Thymus (tissue), 11 donors: ENCODE measurements at regions not wholly inside any gene's neighbourhood (a gene's known extent, or its start where the extent isn't known, plus 50 kb on each side); places are given as distances from the start of the nearest gene placed in this dataset.
"Not testable (repeated sequence)": the region's sequence is repeated elsewhere in the genome, so short reads cannot be mapped to it uniquely, and the experiment has no call there.

Experiments
- DNase-seq, 9 donors: peaks; one replicate each; pipeline ENCODE4 v3.0.0-alpha.2; 2013; ENCODE audit warnings: low spot score in 9 of 9, low read depth in 6 of 9, missing footprints in 1 of 9
- H3K27ac ChIP-seq, 2 donors: one replicate each; pipeline ENCODE4 v1.5.1; 2013; ENCODE audit warnings: control low read depth in 1 of 2, low read depth in 1 of 2, low read length in 1 of 2, mild to moderate bottlenecking in 1 of 2, moderate library complexity in 1 of 2
- H3K27me3 ChIP-seq, 2 donors: one replicate each; pipeline ENCODE4 v1.5.1; 2013; ENCODE audit warnings: low read length in 1 of 2; ENCODE audit not compliant: control insufficient read depth in 2 of 2, insufficient read depth in 1 of 2
- H3K36me3 ChIP-seq, 2 donors: one replicate each; pipeline ENCODE4 v1.5.1; 2013; ENCODE audit warnings: low read length in 1 of 2, mild to moderate bottlenecking in 1 of 2, moderate library complexity in 1 of 2; ENCODE audit not compliant: control insufficient read depth in 2 of 2, insufficient read depth in 2 of 2
- H3K4me1 ChIP-seq, 2 donors: one replicate each; pipeline ENCODE4 v1.5.1; 2013; ENCODE audit warnings: low read length in 2 of 2; ENCODE audit not compliant: control insufficient read depth in 2 of 2, insufficient read depth in 2 of 2
- H3K4me3 ChIP-seq, 2 donors: one replicate each; pipeline ENCODE4 v1.5.1; 2013; ENCODE audit warnings: low read length in 2 of 2, control low read depth in 1 of 2, mild to moderate bottlenecking in 1 of 2
- H3K9me3 ChIP-seq, 2 donors: one replicate each; pipeline ENCODE4 v1.5.1; 2013; ENCODE audit warnings: low read length in 1 of 2, mild to moderate bottlenecking in 1 of 2; ENCODE audit not compliant: control insufficient read depth in 2 of 2, insufficient read depth in 1 of 2
- WGBS: extraction: QIAGEN DNeasy Blood & Tissue Kit; methylation state at CpG from one replicate; pipeline ENCODE4 v1.1.7; 2013; 5-methylcytosine and 5-hydroxymethylcytosine counted together
- donor health status: healthy.

DNA sequence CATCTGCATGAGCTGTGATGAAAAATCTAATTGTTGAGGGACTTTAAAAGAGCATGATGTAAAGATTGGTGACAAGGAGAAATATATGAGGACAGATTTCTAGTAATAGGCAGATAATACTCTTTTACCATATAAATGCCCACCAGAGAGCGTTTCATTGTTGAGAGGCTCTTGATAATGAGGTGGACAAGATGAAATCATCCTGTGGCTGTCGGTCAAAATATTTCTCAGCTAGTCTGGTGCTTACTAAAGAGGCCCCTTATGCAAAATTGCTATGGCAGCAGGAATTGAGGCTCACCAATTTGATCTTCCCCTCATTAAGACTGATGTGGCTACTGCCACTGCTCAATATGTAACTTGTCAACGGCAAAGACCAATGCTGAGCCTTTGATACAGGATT is 225.0 kb upstream of the RASGRP1 start:
- Histone ChIP-seq H3K4me1 (no peaks in the 10 kb centered on the region), H3K9me3 (no peaks in the 10 kb centered on the region), H3K36me3 (no peaks in the 10 kb centered on the region), H3K27me3 (no peaks in the 10 kb centered on the region), H3K4me3 (no peak overlapping the region), H3K27ac (no peak overlapping the region)
- WGBS: 97% methylated on average over 3 of the region's 3 CpGs
- no peak for DNase-seq

DNA sequence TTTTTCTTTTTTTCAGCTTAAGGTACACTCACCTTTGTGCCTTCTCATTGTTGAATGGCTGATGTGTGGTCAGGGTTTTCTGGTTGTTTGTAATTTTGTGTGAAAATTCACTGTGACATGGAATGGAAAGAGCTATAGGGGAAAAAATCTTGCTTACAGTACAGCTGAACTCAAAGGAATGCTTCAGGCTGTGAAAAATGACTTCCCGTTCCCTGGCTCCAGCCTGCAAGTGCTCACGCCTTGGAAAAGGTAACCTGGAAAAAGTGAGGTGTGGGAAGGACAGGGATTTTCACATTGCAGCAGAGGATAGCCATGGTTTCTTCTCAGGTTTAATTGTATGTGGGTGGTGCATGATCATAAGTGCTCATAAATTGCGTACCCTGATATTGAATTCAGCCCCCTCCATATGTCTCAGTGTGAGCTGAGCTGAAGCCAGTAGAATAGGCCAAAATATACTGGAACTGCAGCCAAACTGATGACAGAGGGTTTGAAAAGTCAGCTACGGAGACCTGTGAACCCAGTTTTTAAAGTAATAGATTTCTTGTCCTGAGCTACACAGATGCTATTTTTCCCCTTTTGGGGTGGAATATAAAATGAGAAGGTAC is 228.7 kb upstream of the RASGRP1 start:
- H3K36me3 ChIP-seq: no peaks in the 10 kb centered on the region
- WGBS: 79% methylated on average over 4 of the region's 4 CpGs
- H3K27me3 ChIP-seq: no peaks in the 10 kb centered on the region
- no peak for DNase-seq
- H3K27ac ChIP-seq: no peak overlapping the region
- no peaks in the 10 kb centered on the region for H3K4me1 ChIP-seq
- H3K4me3 ChIP-seq: no peak overlapping the region
- H3K9me3 ChIP-seq: no peaks in the 10 kb centered on the region

DNA sequence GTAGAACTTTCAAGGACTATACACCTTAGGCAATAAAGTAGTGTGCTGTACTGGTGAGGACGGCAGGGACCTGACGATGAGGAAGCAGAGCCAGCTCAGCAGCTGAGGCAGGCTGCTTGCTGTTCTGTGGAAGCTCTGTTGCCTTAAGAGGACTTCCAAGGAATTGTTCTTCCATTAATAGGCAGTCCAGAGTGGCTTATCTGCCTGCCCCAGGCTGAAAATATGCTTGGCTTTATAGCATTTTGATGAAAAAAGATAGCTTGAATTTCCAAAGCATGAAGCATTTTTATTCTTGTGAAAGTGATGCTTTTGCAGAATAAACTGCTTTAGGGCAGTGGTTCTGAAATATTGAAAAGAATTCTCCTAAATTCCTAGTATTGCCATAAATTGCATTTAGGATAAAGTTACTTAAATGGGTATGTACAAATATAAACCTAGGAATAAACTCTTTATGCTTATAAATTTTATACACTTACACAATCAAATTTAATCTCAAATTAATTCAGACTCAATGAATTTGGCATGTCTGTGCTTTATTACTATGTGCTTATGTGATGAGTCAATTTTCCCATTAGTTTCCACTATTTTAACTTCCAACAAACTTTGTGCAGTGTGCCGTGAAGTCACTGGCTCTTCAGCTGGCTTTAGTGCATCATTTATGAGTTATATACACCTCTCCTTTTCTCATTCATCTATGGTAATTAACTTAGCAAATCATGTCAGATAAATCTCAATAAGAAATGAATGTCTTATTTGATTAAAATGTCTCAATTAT is 231.0 kb upstream of the RASGRP1 start:
- H3K27me3 ChIP-seq: no peaks in the 10 kb centered on the region
- H3K4me1 ChIP-seq: no peaks in the 10 kb centered on the region
- no peak for DNase-seq
- H3K9me3 ChIP-seq: no peaks in the 10 kb centered on the region
- WGBS: 87% methylated on average over 3 of the region's 3 CpGs
- H3K4me3 ChIP-seq: no peak overlapping the region
- H3K27ac ChIP-seq: no peak overlapping the region
- no peaks in the 10 kb centered on the region for H3K36me3 ChIP-seq

DNA sequence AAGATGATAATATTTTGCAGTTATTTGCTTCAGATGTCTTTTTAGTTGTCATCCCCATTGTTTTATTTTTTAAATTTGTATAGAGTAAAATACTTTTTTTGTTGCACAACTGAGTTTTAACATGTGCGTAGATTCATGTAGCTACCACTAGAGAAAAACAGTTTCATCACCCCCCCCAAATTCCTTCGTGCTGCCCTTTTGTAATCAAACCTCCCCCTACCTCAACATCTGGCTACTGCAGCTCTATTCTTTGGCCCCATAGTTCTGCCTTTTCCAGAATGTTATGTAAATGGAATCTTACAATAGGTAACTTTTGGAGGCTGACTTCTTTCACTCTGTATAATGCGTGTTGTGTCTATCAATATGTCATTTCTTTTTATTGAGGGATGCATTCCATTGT is 232.0 kb upstream of the RASGRP1 start:
- no peak overlapping the region for H3K27ac ChIP-seq
- H3K36me3 ChIP-seq: no peaks in the 10 kb centered on the region
- H3K4me1 ChIP-seq: no peaks in the 10 kb centered on the region
- no peak for DNase-seq
- H3K27me3 ChIP-seq: no peaks in the 10 kb centered on the region
- WGBS: 95% methylated on average over 3 of the region's 3 CpGs
- no peaks in the 10 kb centered on the region for H3K9me3 ChIP-seq
- H3K4me3 ChIP-seq: no peak overlapping the region

DNA sequence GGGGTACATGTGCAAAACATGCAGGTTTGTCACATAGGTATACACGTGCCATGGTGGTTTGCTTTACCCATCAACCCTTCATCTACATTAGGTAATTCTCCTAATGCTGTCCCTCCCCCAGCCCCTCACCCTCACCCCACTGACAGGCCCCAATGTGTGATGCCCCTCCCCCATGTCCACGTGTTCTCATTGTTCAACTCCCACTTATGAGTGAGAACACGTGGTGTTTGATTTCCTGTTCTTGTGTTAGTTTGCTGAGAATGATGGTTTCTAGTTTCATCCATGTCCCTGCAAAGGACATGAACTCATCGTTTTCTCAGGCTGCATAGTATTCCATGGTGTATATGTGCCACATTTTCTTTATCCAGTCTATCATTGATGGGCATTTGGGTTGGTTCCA is 232.9 kb upstream of the RASGRP1 start:
- not testable (repeated sequence) for H3K4me1 ChIP-seq, H3K9me3 ChIP-seq, H3K4me3 ChIP-seq, DNase-seq, H3K27me3 ChIP-seq, H3K27ac ChIP-seq, H3K36me3 ChIP-seq
- 92% methylated on average over 4 of the region's 4 CpGs for WGBS

DNA sequence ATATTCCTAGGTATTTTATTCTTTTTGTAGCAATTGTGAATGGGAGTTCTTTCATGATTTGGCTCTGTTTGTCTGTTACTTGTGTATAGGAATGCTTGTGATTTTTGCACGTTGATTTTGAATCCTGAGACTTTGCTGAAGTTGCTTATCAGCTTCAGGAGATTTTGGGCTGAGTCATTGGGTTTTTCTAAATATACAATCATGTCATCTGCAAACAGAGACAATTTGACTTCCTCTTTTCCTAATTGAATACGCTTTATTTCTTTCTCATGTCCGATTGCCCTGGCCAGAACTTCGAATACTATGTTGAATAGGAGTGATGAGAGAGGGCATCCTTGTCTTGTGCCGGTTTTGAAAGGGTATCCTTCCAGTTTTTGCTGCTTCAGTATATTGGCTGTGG is 234.6 kb upstream of the RASGRP1 start:
- not testable (repeated sequence) for H3K27ac ChIP-seq, H3K4me1 ChIP-seq, H3K27me3 ChIP-seq, DNase-seq, H3K4me3 ChIP-seq, H3K9me3 ChIP-seq, H3K36me3 ChIP-seq
- 59% methylated on average over 5 of the region's 5 CpGs for WGBS

DNA sequence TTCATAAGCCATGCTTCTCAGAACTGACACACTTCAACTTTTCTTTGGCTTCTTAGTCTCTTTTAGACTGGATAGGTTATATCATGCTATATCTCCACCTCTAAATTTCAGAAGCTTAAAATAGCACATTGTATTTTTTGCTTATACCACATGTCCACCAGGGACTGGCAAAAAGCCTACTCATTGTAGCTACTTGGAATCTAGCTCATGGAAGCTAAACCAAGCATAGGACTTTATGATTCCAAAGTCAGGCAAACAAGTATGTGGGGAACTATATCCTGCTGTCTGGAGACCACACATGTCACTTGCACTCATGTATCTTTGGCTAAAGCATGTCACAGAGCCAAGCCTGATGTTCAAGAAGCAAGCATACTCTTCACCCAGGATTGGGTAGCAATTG is 245.0 kb upstream of the RASGRP1 start:
- no peaks in the 10 kb centered on the region for H3K9me3 ChIP-seq
- no peak overlapping the region for H3K4me3 ChIP-seq
- DNase-seq: no peak
- H3K27me3 ChIP-seq: no peaks in the 10 kb centered on the region
- H3K36me3 ChIP-seq: no peaks in the 10 kb centered on the region
- no peak overlapping the region for H3K27ac ChIP-seq
- no peaks in the 10 kb centered on the region for H3K4me1 ChIP-seq

DNA sequence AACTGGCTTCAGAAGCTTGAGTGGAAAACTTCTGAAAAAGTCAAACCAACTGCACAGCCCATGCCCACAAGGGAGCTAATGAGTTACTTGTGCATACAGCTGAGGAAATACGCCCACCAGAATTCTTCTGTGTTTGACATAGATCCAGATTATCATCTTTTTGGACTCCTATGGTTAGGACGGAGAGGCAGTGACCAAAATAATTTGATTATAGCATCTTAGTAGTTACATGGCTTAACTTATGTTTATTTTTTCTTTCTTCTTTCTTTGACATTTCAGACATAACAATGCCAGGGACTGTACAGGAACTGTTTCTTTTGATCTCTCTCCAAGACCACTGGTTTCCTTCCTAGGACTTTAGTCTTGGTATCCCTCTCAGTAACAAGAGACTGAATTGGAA is 246.1 kb upstream of the RASGRP1 start:
- Histone ChIP-seq H3K27ac (no peak overlapping the region), H3K9me3 (no peaks in the 10 kb centered on the region), H3K4me1 (no peaks in the 10 kb centered on the region), H3K36me3 (no peaks in the 10 kb centered on the region), H3K4me3 (no peak overlapping the region), H3K27me3 (no peaks in the 10 kb centered on the region)
- no peak for DNase-seq
- WGBS: 96% methylated on average over 2 of the region's 2 CpGs

DNA sequence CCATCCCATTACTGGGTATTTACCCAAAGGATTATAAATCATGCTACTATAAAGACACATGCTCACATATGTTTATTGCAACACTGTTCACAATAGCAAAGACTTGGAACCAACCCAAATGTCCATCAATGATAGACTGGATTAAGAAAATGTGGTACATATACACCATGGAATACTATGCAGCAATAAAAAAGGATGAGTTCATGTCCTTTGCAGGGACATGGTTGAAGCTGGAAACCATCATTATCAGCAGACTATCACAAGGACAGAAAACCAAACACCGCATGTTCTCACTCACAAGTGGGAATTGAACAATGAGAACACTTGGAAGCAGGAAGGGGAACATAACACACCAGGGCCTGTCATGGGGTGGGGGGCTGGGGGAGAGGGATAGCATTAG is 249.6 kb upstream of the RASGRP1 start:
- WGBS: 93% methylated on average over 1 of the region's 1 CpG

More for the DNA sequence above, 249.6 kb upstream of the RASGRP1 start:
- DNase-seq, H3K9me3 ChIP-seq, H3K27me3 ChIP-seq, H3K4me1 ChIP-seq, H3K36me3 ChIP-seq, H3K4me3 ChIP-seq, H3K27ac ChIP-seq: not testable (repeated sequence)
